NCI-H128 (cell line): ENCODE measurements at regions not wholly inside any gene's neighbourhood (a gene's known extent, or its start where the extent isn't known, plus 50 kb on each side); places are given as distances from the start of the nearest gene placed in this dataset.

ENCODE experiments used
- DNase-seq: peaks from one replicate; lab custom pipeline; 2025; ENCODE audit not compliant: unreplicated experiment; lab: John Stamatoyannopoulos, UW

DNA sequence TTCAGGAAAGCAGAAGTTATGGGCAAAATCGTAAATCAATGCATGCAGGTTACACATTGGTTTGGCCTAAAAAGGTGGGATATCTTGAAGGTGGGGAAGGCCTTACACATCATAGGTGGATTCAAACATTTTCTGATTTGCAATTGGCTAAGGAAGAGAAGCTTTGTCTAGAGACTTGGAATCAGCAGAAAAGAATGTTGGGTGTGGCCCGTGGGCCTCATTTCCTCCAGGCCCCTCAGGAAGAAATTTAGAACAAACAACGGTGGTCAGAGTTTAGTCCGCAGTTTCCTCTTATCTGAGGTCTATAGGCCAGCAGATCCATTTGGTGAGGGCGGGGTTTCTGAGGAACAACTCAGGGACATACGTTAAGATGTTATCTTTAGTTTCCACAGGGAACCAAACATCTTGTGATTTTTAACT is 50.9 kb upstream of the AFF3 start:
- DNase-seq: no peak

- no peak for DNase-seq
Observed at GRCh38 chr2:100192825-100193224, 50.4 kb upstream of the AFF3 start.

DNA sequence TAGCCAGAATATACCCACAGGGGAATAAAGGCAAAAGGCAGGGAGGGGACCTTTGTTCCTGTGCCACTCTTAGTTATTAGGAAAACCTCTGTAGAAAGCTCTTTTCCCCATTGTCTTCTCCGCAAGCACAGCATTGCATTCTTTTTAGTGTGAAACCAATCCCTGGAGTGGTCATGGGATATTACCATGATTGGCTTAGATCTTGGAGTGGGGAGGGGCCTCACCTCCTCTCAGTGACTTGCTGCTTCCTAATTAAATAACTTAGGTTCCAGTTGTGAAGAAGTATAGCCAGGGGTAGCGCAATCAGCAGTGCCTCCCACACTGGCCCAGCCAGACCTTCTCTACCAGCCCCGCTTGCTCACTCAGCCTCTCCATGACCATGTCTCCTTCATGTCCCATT is 49.9 kb upstream of the AFF3 start:
- no peak for DNase-seq
